Ascending aorta (tissue), 2 donors: ENCODE measurements at regions not wholly inside any gene's neighbourhood (a gene's known extent, or its start where the extent isn't known, plus 50 kb on each side); places are given as distances from the start of the nearest gene placed in this dataset.

ENCODE experiments used
- DNase-seq, 2 donors: peaks; one replicate each; pipeline ENCODE4 v3.0.0-alpha.2; 2019; ENCODE audit warnings: low spot score in 2 of 2
- H3K27ac ChIP-seq, 2 donors: fragments of 200-600 bp; sonication (generic); one replicate each; pipeline ENCODE4 v1.5.1; 2016 to 2017; ENCODE audit warnings: mild to moderate bottlenecking in 1 of 2
- H3K27me3 ChIP-seq: fragments of 200-600 bp; sonication (generic); one replicate; pipeline ENCODE4 v1.5.1; 2017
- H3K36me3 ChIP-seq, 2 donors: fragments of 200-600 bp; sonication (generic); one replicate each; pipeline ENCODE4 v1.5.1; 2016
- H3K4me1 ChIP-seq, 2 donors: fragments of 200-600 bp; sonication (generic); one replicate each; pipeline ENCODE4 v1.5.1; 2016 to 2017; ENCODE audit warnings: mild to moderate bottlenecking in 1 of 2
- H3K4me3 ChIP-seq, 2 donors: fragments of 200-600 bp; sonication (generic); one replicate each; pipeline ENCODE4 v1.5.1; 2016 to 2017; ENCODE audit warnings: mild to moderate bottlenecking in 1 of 2
- H3K9me3 ChIP-seq, 2 donors: fragments of 200-600 bp; sonication (generic); one replicate each; pipeline ENCODE4 v1.5.1; 2016
- CTCF ChIP-seq, 3 experiments: fragments of 200-600 bp in 2 of 3; fragments of 450-650 bp in 1 of 3; sonication (generic) in 2 of 3; IDR thresholded peaks; one replicate each; pipeline ENCODE4 v1.5.1; 2016 to 2019; ENCODE audit warnings: antibody characterized with exemption in 3 of 3, mild to moderate bottlenecking in 1 of 3, moderate library complexity in 1 of 3
- intact Hi-C: fragments of 100-400 bp; cut with DNase I; formaldehyde crosslinking; loops from one replicate; pipeline ENCODE4 v1.15.1; 2023

DNA sequence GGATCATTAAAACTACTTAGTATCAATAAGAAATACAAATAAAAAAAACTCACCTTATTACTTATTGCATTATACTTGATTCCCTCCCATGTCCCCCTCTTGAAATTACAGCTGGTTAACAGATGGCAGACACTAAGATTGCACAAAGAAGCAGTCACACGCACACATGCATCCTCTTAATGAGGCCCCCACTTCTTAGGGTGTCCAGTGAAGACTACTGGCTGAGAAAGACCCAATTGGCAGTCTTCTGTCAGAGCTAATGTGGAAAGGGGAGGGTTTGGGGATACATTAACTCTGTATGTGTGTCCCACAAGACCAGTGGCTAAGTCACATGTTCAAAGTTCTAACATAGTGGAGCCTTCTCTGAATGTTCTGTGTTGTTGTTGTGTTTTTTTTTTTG, 210.7 kb downstream of the MTX2 start:
- TF ChIP-seq CTCF (IDR thresholded peaks at IDR 0.05) = no peak

DNA sequence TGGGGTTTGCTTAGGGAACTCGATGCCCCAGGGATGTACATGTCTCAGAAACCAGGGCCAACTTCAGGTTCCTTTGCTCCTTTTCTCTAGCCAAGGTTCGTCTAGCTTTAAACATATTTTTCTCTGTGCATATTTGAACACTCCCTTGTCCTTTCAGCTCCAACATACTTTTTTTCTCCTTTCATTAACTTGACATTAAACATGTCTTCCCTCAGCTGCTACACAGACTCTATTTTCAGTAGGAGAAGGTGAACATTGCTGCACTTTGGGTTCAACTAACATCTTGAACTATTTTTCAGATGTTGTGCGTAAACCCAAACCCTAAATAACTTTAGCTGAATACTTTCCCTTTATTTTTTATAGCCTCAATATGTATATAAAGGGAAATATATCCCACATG, 212.9 kb downstream of the MTX2 start:
- no peaks in the 10 kb centered on the region for H3K27me3 ChIP-seq
- H3K9me3 ChIP-seq = no peaks in the 10 kb centered on the region
- H3K36me3 ChIP-seq = no peaks in the 10 kb centered on the region
- H3K27ac ChIP-seq = no peak overlapping the region
- intact Hi-C loops = no loop called here
- H3K4me3 ChIP-seq = no peak overlapping the region
- TF ChIP-seq CTCF (IDR thresholded peaks at IDR 0.05) = no peak
- DNase-seq = no peak
- H3K4me1 ChIP-seq = no peaks in the 10 kb centered on the region

More for the DNA sequence above, 210.7 kb downstream of the MTX2 start:
- no peak for DNase-seq
- H3K36me3 ChIP-seq = no peaks in the 10 kb centered on the region
- H3K27ac ChIP-seq = no peak overlapping the region
- no peak overlapping the region for H3K4me3 ChIP-seq
- H3K4me1 ChIP-seq = no peaks in the 10 kb centered on the region
- H3K9me3 ChIP-seq = no peaks in the 10 kb centered on the region
- no peaks in the 10 kb centered on the region for H3K27me3 ChIP-seq
- intact Hi-C loops = no loop called here

DNA sequence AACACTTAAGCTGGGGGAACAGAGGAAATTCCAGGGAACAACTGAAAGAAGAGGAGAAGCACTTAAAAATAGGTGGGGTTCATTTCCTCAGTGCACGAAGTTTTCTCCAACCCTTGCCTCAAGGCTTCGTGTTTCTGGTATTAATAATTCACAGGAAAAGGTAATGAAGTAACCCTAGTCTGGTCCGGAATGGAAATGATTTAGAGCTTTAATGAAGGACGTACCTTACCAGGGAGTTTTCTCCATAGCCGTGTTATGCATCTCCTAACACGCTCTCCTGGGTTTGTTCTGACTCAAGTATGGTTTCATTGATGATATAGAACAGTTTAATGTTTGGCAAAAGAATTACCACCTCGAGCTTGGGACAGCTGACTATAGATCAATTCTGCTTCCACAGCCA, 214.2 kb downstream of the MTX2 start:
- H3K4me1 ChIP-seq = no peaks in the 10 kb centered on the region
- DNase-seq = no peak
- TF ChIP-seq CTCF (IDR thresholded peaks at IDR 0.05) = no peak
- no peak overlapping the region for H3K4me3 ChIP-seq
- intact Hi-C loops = no loop called here
- no peaks in the 10 kb centered on the region for H3K9me3 ChIP-seq
- no peak overlapping the region for H3K27ac ChIP-seq
- no peaks in the 10 kb centered on the region for H3K36me3 ChIP-seq
- H3K27me3 ChIP-seq = no peaks in the 10 kb centered on the region

- H3K4me1 ChIP-seq = no peaks in the 10 kb centered on the region
- no peaks in the 10 kb centered on the region for H3K36me3 ChIP-seq
- DNase-seq = no peak
- H3K27ac ChIP-seq = no peak overlapping the region
- TF ChIP-seq CTCF (IDR thresholded peaks at IDR 0.05) = no peak
- intact Hi-C loops = no loop called here
- no peaks in the 10 kb centered on the region for H3K9me3 ChIP-seq
- H3K4me3 ChIP-seq = no peak overlapping the region
- H3K27me3 ChIP-seq = no peaks in the 10 kb centered on the region
Observed at GRCh38 chr2:176483901-176484568, 214.8 kb downstream of the MTX2 start.

GRCh38 chr2:176484838-176485237, 215.6 kb downstream of the MTX2 start:
- Histone ChIP-seq H3K4me1 (no peaks in the 10 kb centered on the region), H3K36me3 (no peaks in the 10 kb centered on the region), H3K27me3 (no peaks in the 10 kb centered on the region), H3K4me3 (no peak overlapping the region), H3K9me3 (no peaks in the 10 kb centered on the region), H3K27ac (no peak overlapping the region)
- intact Hi-C loops = no loop called here
- DNase-seq = no peak
- no peak for TF ChIP-seq CTCF (IDR thresholded peaks at IDR 0.05)

GRCh38 chr2:176488431-176488830, 219.2 kb downstream of the MTX2 start:
- Histone ChIP-seq H3K36me3 (no peaks in the 10 kb centered on the region), H3K4me1 (no peaks in the 10 kb centered on the region), H3K27me3 (no peaks in the 10 kb centered on the region), H3K9me3 (no peaks in the 10 kb centered on the region), H3K27ac (no peak overlapping the region), H3K4me3 (no peak overlapping the region)
- intact Hi-C loops = no loop called here
- no peak for DNase-seq
- no peak for TF ChIP-seq CTCF (IDR thresholded peaks at IDR 0.05)
